ENCODE measurements at regions not wholly inside any gene's neighbourhood (a gene's known extent, or its start where the extent isn't known, plus 50 kb on each side); places are given as distances from the start of the nearest gene placed in this dataset.

DNA sequence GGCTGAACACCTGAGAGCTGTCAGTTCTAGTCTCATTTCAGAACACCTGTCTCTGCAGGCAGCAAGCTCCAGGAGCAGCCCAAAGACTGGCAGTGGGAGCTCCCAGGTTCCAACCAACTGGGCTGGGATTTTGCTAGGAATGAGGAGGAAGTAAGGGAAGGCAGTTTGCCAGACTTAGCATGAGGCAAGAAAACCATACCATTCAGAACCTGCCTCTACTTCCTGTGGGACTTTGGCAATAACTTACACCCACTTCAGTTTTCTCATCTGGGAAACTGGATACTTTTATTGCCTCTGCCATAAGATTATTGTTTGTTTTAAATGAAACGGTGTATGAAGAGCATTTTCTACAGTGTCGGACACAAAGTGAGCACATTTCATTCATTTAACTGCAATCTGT is 363.7 kb upstream of the ISX start:
- ChIA-PET POLR2A (no interaction called here), CTCF (no interaction called here)
- no peak overlapping the region for H3K27ac Mint-ChIP-seq
- H3K4me3 Mint-ChIP-seq, result no peak overlapping the region
- intact Hi-C loops (cut with micrococcal nuclease), result no loop called here
- ATAC-seq (no peak), DNase-seq (no peak)
- H3K27me3 Mint-ChIP-seq, result peaks cover 4% of the 10 kb centered on the region
- peaks cover 2% of the 10 kb centered on the region for H3K9me3 Mint-ChIP-seq
- no peaks in the 10 kb centered on the region for H3K36me3 Mint-ChIP-seq (ENCODE audit: low read depth)
- H3K4me1 Mint-ChIP-seq (ENCODE audit: low read depth), result no peaks in the 10 kb centered on the region
- TF ChIP-seq, protein P1, sequence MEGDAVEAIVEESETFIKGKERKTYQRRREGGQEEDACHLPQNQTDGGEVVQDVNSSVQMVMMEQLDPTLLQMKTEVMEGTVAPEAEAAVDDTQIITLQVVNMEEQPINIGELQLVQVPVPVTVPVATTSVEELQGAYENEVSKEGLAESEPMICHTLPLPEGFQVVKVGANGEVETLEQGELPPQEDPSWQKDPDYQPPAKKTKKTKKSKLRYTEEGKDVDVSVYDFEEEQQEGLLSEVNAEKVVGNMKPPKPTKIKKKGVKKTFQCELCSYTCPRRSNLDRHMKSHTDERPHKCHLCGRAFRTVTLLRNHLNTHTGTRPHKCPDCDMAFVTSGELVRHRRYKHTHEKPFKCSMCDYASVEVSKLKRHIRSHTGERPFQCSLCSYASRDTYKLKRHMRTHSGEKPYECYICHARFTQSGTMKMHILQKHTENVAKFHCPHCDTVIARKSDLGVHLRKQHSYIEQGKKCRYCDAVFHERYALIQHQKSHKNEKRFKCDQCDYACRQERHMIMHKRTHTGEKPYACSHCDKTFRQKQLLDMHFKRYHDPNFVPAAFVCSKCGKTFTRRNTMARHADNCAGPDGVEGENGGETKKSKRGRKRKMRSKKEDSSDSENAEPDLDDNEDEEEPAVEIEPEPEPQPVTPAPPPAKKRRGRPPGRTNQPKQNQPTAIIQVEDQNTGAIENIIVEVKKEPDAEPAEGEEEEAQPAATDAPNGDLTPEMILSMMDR (IDR thresholded peaks at IDR 0.05), result no peak

DNA sequence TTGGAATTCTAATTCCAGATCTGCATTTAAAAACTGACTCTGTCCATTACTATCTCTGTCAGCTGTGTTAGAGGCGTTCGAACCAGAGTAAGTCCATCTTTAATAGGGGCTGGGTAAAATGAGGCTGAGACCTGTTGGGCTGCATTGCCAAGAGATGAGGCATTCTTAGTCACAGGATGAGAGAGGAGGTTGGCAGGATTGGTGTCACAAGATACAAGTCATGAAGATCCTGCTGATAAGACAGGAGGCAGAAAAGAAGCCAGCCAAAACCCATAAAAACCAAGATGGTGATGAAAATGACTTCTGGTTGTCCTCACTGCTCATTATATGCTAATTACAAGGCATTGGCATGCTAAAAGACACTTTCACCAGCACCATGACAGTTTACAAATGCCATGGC is 356.3 kb upstream of the ISX start:
- Mint-ChIP-seq H3K27ac (no peak overlapping the region), H3K4me1 (ENCODE audit: low read depth) (no peaks in the 10 kb centered on the region), H3K27me3 (peaks cover 2% of the 10 kb centered on the region), H3K4me3 (no peak overlapping the region), H3K36me3 (ENCODE audit: low read depth) (no peaks in the 10 kb centered on the region), H3K9me3 (peaks cover 4% of the 10 kb centered on the region)
- CTCF ChIA-PET, result no interaction called here
- TF ChIP-seq, protein P1 (IDR thresholded peaks at IDR 0.05), result no peak
- intact Hi-C loops (cut with micrococcal nuclease), result no loop called here
- POLR2A ChIA-PET, result no interaction called here
- ATAC-seq, result no peak
- no peak for DNase-seq

DNA sequence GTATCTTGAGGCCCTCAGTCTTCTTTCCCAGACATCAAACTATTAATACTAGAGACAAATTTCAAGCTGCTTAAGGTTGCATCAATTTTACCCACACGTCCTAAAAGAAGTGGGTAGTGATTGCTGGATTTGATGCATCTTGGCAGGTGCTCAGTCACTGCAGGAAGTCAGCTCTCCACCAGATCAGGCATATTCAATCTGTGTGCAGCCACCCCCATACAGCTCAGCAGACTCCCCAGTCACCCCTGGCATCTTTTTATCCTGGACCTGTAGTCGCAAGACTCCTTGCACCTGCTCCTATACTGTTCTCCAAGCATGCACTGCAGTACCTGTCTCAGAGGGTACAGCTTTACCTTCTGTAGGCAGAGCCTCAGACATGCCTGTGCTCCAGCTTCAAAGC is 343.1 kb upstream of the ISX start:
- TF ChIP-seq, protein P1 (IDR thresholded peaks at IDR 0.05), result no peak
- no peaks in the 10 kb centered on the region for H3K4me1 Mint-ChIP-seq (ENCODE audit: low read depth)
- no peak for ATAC-seq
- CTCF ChIA-PET, result no interaction called here
- H3K4me3 Mint-ChIP-seq, result no peak overlapping the region
- no peak overlapping the region for H3K27ac Mint-ChIP-seq
- POLR2A ChIA-PET, result interaction anchor here (1.3 kb wide), 1 partner anchor 13 kb away, joined by 3 read pairs; no protein-coding TSS in a partner anchor
- no peak for DNase-seq
- intact Hi-C loops (cut with micrococcal nuclease), result no loop called here
- peaks cover 13% of the 10 kb centered on the region for H3K27me3 Mint-ChIP-seq
- no peaks in the 10 kb centered on the region for H3K36me3 Mint-ChIP-seq (ENCODE audit: low read depth)
- H3K9me3 Mint-ChIP-seq, result peaks cover 19% of the 10 kb centered on the region

DNA sequence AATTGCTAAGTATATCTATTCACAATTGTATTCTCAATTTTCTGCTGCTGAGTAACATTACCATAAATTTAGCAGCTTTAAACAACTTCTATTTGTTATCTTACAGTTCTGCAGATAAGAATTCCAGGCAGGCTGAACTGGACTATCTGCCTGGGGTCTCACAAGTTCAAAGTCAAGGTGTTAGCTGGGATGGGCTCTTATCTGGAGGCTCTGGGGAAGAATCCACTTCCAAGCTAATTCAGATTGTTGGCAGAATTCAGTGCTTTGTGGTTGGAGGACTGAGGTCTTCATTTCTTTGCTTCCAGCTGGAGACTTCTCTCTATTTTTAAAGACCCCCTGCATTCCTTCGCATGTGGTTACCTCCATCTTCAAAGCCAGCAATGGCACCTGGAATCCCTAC is 329.9 kb upstream of the ISX start:
- Mint-ChIP-seq H3K9me3 (no peaks in the 10 kb centered on the region), H3K4me3 (no peak overlapping the region), H3K27me3 (no peaks in the 10 kb centered on the region), H3K36me3 (ENCODE audit: low read depth) (no peaks in the 10 kb centered on the region), H3K27ac (no peak overlapping the region), H3K4me1 (ENCODE audit: low read depth) (no peaks in the 10 kb centered on the region)
- DNase-seq, result no peak
- intact Hi-C loops (cut with micrococcal nuclease), result no loop called here
- CTCF ChIA-PET, result no interaction called here
- TF ChIP-seq, protein P1 (IDR thresholded peaks at IDR 0.05), result no peak
- POLR2A ChIA-PET, result interaction anchor here (0.8 kb wide), 1 partner anchor 14 kb away, joined by 3 read pairs; no protein-coding TSS in a partner anchor
- no peak for ATAC-seq

DNA sequence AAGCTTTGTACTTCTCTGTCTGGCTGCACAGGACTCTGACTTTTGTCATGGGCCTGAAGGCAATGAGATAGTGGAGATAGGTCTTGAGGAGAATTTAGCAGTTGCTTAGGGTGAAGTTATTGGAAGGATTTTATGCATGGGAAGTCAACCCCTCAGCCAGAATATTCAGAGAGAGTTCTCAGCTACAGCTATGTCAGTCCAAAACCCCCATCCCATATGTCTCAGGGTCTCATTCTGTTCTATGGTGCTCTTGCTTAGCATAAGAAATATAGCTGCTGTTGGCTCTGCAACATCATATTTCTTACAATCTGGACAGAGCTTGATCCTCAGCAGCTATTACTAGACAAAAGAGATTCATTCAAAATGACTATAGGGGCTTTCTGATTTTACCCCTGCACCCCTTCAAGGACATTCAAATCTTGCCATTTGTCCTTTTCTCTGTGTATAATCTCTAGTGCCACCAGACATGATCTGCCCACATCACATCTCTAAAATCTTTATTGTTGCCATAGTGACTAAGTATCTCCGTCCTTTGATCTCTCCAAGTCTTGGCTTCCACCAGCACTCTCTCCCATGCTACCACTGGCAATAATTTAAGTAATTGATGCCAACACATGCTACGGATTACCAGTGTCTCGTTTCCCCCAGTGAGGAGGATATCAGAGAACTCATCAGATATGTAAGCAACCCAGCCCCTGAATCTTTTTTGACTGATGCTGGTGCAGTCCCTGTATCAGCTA is 327.1 kb upstream of the ISX start:
- ChIA-PET POLR2A (no interaction called here), CTCF (no interaction called here)
- no peaks in the 10 kb centered on the region for H3K27me3 Mint-ChIP-seq
- H3K4me3 Mint-ChIP-seq, result no peak overlapping the region
- DNase-seq, result no peak
- no peaks in the 10 kb centered on the region for H3K36me3 Mint-ChIP-seq (ENCODE audit: low read depth)
- no peak overlapping the region for H3K27ac Mint-ChIP-seq
- TF ChIP-seq, protein P1 (IDR thresholded peaks at IDR 0.05), result no peak
- H3K4me1 Mint-ChIP-seq (ENCODE audit: low read depth), result no peaks in the 10 kb centered on the region
- no peaks in the 10 kb centered on the region for H3K9me3 Mint-ChIP-seq
- intact Hi-C loops (cut with micrococcal nuclease), result no loop called here
- no peak for ATAC-seq
